ENCODE measurements at regions not wholly inside any gene's neighbourhood (a gene's known extent, or its start where the extent isn't known, plus 50 kb on each side); places are given as distances from the start of the nearest gene placed in this dataset.
"Not testable (repeated sequence)": the region's sequence is repeated elsewhere in the genome, so short reads cannot be mapped to it uniquely, and the experiment has no call there.

DNA sequence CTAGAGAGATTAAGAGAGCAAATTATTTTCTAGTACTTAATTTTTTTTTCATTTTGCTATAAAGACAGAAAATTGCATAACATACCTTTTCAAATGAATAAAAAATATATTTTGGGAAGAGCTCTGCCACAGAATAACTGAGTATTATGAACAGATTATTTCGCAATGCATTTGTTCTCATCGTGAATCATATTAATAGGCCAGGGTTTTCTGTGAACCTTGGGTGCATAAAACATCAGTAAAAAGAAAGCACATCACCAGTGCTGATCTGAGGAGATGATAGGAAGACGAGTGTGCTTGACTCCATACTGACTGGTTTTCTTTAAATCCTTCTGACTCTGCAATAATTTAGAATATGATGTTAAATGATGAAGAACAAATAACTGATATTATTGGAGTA lies 409.1 kb downstream of the CPS1 start:
- Histone ChIP-seq H3K27ac (no peak overlapping the region), H3K4me1 (no peaks in the 10 kb centered on the region), H3K4me3 (no peak overlapping the region), H3K36me3 (replicated peaks in 1 of 2; ENCODE audit: insufficient read depth in 1 of 2, low read depth in 2 of 2) (no peaks in the 10 kb centered on the region), H3K27me3 (no peaks in the 10 kb centered on the region), H3K9me3 (no peaks in the 10 kb centered on the region)
- 50 to 61% methylated on average over 3 of the region's 3 CpGs for WGBS, 2 donors
- TF ChIP-seq POLR2A (IDR thresholded peaks at IDR 0.05) = no peak
- TF ChIP-seq, protein P1, sequence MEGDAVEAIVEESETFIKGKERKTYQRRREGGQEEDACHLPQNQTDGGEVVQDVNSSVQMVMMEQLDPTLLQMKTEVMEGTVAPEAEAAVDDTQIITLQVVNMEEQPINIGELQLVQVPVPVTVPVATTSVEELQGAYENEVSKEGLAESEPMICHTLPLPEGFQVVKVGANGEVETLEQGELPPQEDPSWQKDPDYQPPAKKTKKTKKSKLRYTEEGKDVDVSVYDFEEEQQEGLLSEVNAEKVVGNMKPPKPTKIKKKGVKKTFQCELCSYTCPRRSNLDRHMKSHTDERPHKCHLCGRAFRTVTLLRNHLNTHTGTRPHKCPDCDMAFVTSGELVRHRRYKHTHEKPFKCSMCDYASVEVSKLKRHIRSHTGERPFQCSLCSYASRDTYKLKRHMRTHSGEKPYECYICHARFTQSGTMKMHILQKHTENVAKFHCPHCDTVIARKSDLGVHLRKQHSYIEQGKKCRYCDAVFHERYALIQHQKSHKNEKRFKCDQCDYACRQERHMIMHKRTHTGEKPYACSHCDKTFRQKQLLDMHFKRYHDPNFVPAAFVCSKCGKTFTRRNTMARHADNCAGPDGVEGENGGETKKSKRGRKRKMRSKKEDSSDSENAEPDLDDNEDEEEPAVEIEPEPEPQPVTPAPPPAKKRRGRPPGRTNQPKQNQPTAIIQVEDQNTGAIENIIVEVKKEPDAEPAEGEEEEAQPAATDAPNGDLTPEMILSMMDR (IDR thresholded peaks at IDR 0.05) = no peak
- ATAC-seq = no peak
- no peak for DNase-seq
- intact Hi-C loops (cut with DNase I) = no loop called here

DNA sequence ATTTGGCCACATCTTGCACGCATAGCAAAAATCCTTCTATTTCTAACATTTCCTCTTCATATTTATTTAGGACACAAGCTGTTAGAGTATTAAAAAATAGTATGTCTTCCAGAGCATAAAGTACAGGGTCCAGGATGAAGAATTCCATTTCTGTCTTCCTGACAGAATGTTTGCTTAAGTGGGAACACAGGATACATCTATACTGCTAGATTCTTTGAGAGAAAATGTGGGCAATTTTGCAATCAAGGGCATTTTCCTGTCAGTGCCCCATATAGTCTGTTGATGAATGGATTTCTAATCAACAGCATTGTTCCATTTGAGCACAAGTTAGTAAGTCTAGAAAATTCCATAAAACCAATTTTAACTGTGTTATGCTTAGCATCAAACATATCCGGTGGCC lies 409.9 kb downstream of the CPS1 start:
- intact Hi-C loops (cut with DNase I) = no loop called here
- Histone ChIP-seq H3K4me3 (no peak overlapping the region), H3K4me1 (no peaks in the 10 kb centered on the region), H3K27me3 (no peaks in the 10 kb centered on the region), H3K9me3 (no peaks in the 10 kb centered on the region), H3K36me3 (replicated peaks in 1 of 2; ENCODE audit: insufficient read depth in 1 of 2, low read depth in 2 of 2) (no peaks in the 10 kb centered on the region), H3K27ac (no peak overlapping the region)
- TF ChIP-seq, protein P1 (IDR thresholded peaks at IDR 0.05) = no peak
- TF ChIP-seq POLR2A (IDR thresholded peaks at IDR 0.05) = no peak
- DNase-seq = no peak
- ATAC-seq = no peak
- 72 to 74% methylated on average over 2 of the region's 2 CpGs for WGBS, 2 donors

DNA sequence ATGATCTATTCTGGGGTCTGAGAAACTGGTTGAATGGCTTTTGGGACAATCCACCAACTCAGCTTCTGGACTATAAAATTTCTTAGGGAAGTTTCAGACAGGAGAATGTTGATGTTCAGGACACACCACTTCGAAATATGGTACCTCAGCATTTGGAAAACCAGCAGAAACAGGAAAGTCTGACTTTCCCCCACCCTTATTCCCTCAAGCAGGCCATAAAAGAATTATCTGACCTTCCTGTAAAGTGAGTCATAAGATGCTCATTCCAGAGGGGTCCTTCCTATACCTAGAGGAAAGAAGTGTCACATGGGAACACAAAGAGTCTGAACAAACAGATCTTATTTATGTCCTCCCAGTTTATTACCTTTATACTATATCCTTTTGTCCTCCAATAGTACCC lies 415.0 kb downstream of the CPS1 start:
- H3K27ac ChIP-seq = no peak overlapping the region
- H3K36me3 ChIP-seq (replicated peaks in 1 of 2; ENCODE audit: insufficient read depth in 1 of 2, low read depth in 2 of 2) = no peaks in the 10 kb centered on the region
- no peaks in the 10 kb centered on the region for H3K27me3 ChIP-seq
- H3K4me1 ChIP-seq = no peaks in the 10 kb centered on the region
- TF ChIP-seq, protein P1 (IDR thresholded peaks at IDR 0.05) = no peak
- no peak for TF ChIP-seq POLR2A (IDR thresholded peaks at IDR 0.05)
- 48 to 65% methylated on average over 1 of the region's 1 CpG for WGBS, 2 donors
- H3K9me3 ChIP-seq = no peaks in the 10 kb centered on the region
- intact Hi-C loops (cut with DNase I) = no loop called here
- ATAC-seq (no peak), DNase-seq (no peak)
- no peak overlapping the region for H3K4me3 ChIP-seq

DNA sequence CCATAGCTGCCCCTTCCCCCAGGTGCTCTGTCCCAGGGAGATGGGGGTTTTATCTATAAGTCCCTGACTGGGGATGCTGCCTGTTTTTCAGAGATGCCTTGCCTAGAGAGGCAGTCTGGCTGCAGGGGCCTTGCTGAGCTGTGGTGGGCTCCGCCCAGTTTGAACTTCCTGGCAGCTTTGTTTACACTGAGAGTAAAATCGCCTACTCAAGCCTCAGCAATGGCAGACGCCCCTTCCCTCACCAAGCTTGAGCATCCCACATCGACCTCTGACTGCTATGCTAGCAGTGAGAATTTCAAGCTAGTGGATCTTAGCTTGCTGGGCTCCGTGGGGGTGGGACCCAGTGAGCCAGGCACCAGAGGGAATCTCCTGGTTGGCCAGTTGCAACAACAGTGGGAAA lies 430.4 kb downstream of the CPS1 start:
- 42 to 77% methylated on average over 4 to 5 of the region's 5 CpGs for WGBS, 2 donors
- ATAC-seq = not testable (repeated sequence)

DNA sequence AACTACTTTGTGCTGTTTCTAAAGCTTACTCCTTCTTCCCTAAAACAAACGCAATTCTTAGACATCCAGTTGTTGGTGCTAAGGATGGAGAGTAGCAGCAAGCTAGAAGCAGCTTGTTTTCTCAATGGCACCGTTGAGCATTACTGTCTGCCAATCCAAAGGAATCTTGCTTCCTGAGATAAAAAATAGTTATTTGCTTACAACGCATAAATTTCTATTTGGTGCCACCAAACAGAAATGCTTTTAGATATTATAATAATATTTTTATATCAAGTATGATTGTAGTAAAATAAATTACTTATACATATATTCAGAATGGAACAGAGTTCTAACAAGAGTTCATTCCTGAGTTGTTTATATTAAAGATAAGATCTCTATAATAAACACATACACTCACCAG lies 434.7 kb downstream of the CPS1 start:
- WGBS, 2 donors = 52 to 63% methylated on average over 3 of the region's 3 CpGs
- Histone ChIP-seq H3K36me3 (replicated peaks in 1 of 2; ENCODE audit: insufficient read depth in 1 of 2, low read depth in 2 of 2) (no peaks in the 10 kb centered on the region), H3K27me3 (no peaks in the 10 kb centered on the region), H3K27ac (no peak overlapping the region), H3K4me1 (no peaks in the 10 kb centered on the region), H3K9me3 (no peaks in the 10 kb centered on the region), H3K4me3 (no peak overlapping the region)
- ATAC-seq = no peak
- intact Hi-C loops (cut with DNase I) = no loop called here
- no peak for TF ChIP-seq POLR2A (IDR thresholded peaks at IDR 0.05)
- TF ChIP-seq, protein P1 (IDR thresholded peaks at IDR 0.05) = no peak
- DNase-seq = no peak

More for the DNA sequence above, 430.4 kb downstream of the CPS1 start:
- intact Hi-C loops (cut with DNase I); H3K4me1 ChIP-seq; H3K27ac ChIP-seq; H3K4me3 ChIP-seq; H3K9me3 ChIP-seq; DNase-seq; H3K36me3 ChIP-seq (replicated peaks in 1 of 2; ENCODE audit: insufficient read depth in 1 of 2, low read depth in 2 of 2); H3K27me3 ChIP-seq: not testable (repeated sequence)

All from body of pancreas (tissue), 4 donors.